GM21447 (cell line): ENCODE measurements at regions not wholly inside any gene's neighbourhood (a gene's known extent, or its start where the extent isn't known, plus 50 kb on each side); places are given as distances from the start of the nearest gene placed in this dataset.

Experiments used
- ATAC-seq: cut with Tn5 transposase; IDR thresholded peaks from one replicate; pipeline ENCODE4 v1.9.1; 2021; ENCODE audit not compliant: unreplicated experiment

- no peak for ATAC-seq
Observed at GRCh38 chr2:126990605-126991532, 92.2 kb downstream of the TEX51 start.

- ATAC-seq = no peak
Observed at GRCh38 chr2:126994340-126994777, 95.7 kb downstream of the TEX51 start.

- no peak for ATAC-seq
Observed at GRCh38 chr2:126995621-126996377, 97.1 kb downstream of the TEX51 start.

GRCh38 chr2:126996378-126996699, 97.6 kb downstream of the TEX51 start:
- no peak for ATAC-seq
